GM18861 (cell line): ENCODE measurements at regions not wholly inside any gene's neighbourhood (a gene's known extent, or its start where the extent isn't known, plus 50 kb on each side); places are given as distances from the start of the nearest gene placed in this dataset.
A peak's percentile ranks its signal among the peaks of the same experiment; 100 is the strongest.

ENCODE experiments used
- ATAC-seq: cut with Tn5 transposase; IDR thresholded peaks from one replicate; pipeline ENCODE4 v1.9.1; 2021; ENCODE audit not compliant: unreplicated experiment

- no peak for ATAC-seq
These were observed 295.1 kb downstream of the GBA3 start for GRCh38 chr4:22987870-22988269.

- ATAC-seq = no peak
These were observed 294.1 kb downstream of the GBA3 start for GRCh38 chr4:22986881-22987280.

GRCh38 chr4:22986262-22986661 lies 293.5 kb downstream of the GBA3 start:
- no peak for ATAC-seq

GRCh38 chr4:22984390-22984789 lies 291.7 kb downstream of the GBA3 start:
- no peak for ATAC-seq

- no peak for ATAC-seq
These were observed 285.9 kb downstream of the GBA3 start for GRCh38 chr4:22978656-22979055.

- no peak for ATAC-seq
These were observed 277.9 kb downstream of the GBA3 start for GRCh38 chr4:22970665-22971064.

- ATAC-seq = no peak
These were observed 276.7 kb downstream of the GBA3 start for GRCh38 chr4:22969287-22969896.

GRCh38 chr4:22962295-22962694 lies 269.6 kb downstream of the GBA3 start:
- no peak for ATAC-seq

- ATAC-seq = no peak
These were observed 266.7 kb downstream of the GBA3 start for GRCh38 chr4:22959483-22959882.

GRCh38 chr4:22957774-22958309 lies 265.1 kb downstream of the GBA3 start:
- no peak for ATAC-seq

- ATAC-seq = no peak
These were observed 256.6 kb downstream of the GBA3 start for GRCh38 chr4:22949161-22949855.

GRCh38 chr4:22947851-22948250 lies 255.1 kb downstream of the GBA3 start:
- ATAC-seq = no peak

- ATAC-seq = no peak
These were observed 250.3 kb downstream of the GBA3 start for GRCh38 chr4:22942920-22943559.

- ATAC-seq = no peak
These were observed 249.1 kb downstream of the GBA3 start for GRCh38 chr4:22941688-22942375.

- ATAC-seq = no peak
These were observed 239.6 kb downstream of the GBA3 start for GRCh38 chr4:22932326-22932725.

- no peak for ATAC-seq
These were observed 229.7 kb downstream of the GBA3 start for GRCh38 chr4:22922426-22922825.

GRCh38 chr4:22921936-22922335 lies 229.2 kb downstream of the GBA3 start:
- no peak for ATAC-seq

GRCh38 chr4:22911285-22911684 lies 218.5 kb downstream of the GBA3 start:
- peak; percentile 36 for ATAC-seq

- no peak for ATAC-seq
These were observed 217.5 kb downstream of the GBA3 start for GRCh38 chr4:22910200-22910599.

- ATAC-seq = no peak
These were observed 213.3 kb downstream of the GBA3 start for GRCh38 chr4:22906045-22906444.

- no peak for ATAC-seq
These were observed 211.2 kb downstream of the GBA3 start for GRCh38 chr4:22903913-22904312.

- ATAC-seq = no peak
These were observed 208.9 kb downstream of the GBA3 start for GRCh38 chr4:22901631-22902030.
